Ishikawa (cell line): ENCODE measurements at regions not wholly inside any gene's neighbourhood (a gene's known extent, or its start where the extent isn't known, plus 50 kb on each side); places are given as distances from the start of the nearest gene placed in this dataset.

Experiments used
- CEBPB ChIP-seq: IDR thresholded peaks from 2 replicates; pipeline ENCODE4 v1.6.1; 2012
- CREB1 ChIP-seq: IDR thresholded peaks from 2 replicates; pipeline ENCODE4 v1.6.1; 2012; ENCODE audit warnings: low read depth
- EP300 ChIP-seq: IDR thresholded peaks from 2 replicates; pipeline ENCODE4 v1.6.1; 2012; ENCODE audit warnings: borderline replicate concordance
- FOXM1 ChIP-seq: IDR thresholded peaks from 2 replicates; pipeline ENCODE4 v1.6.1; 2012; ENCODE audit warnings: low read depth, borderline replicate concordance
- MAX ChIP-seq: IDR thresholded peaks from 2 replicates; pipeline ENCODE4 v1.6.1; 2012
- RAD21 ChIP-seq: IDR thresholded peaks from 2 replicates; pipeline ENCODE4 v1.6.1; 2012; ENCODE audit warnings: low read depth
- TEAD4 ChIP-seq: IDR thresholded peaks from 2 replicates; pipeline ENCODE4 v1.6.1; 2012
- USF1 ChIP-seq: IDR thresholded peaks from 2 replicates; pipeline ENCODE4 v1.6.1; 2012
- YY1 ChIP-seq: IDR thresholded peaks from 2 replicates; pipeline ENCODE4 v1.6.1; 2012; ENCODE audit warnings: low read depth

GRCh38 chr1:73100216-73100615, 817.9 kb upstream of the NEGR1 start:
- TF ChIP-seq CEBPB, result no peak
- no peak for TF ChIP-seq EP300
- peak; percentile 31; the same call in 1 of the 2 replicates for TF ChIP-seq RAD21
- TF ChIP-seq MAX, result no peak
- no peak for TF ChIP-seq CREB1
- TF ChIP-seq FOXM1, result no peak
- no peak for TF ChIP-seq YY1
- no peak for TF ChIP-seq TEAD4
- no peak for TF ChIP-seq USF1
